CD4-positive, alpha-beta T cell (primary cell): ENCODE measurements at regions not wholly inside any gene's neighbourhood (a gene's known extent, or its start where the extent isn't known, plus 50 kb on each side); places are given as distances from the start of the nearest gene placed in this dataset.

ENCODE experiments used
- ATAC-seq: fragments of 200-7000 bp; cut with Tn5 transposase; one replicate; pipeline ENCODE4 v1.10.0; 2022; ENCODE audit warnings: mild to moderate bottlenecking; ENCODE audit not compliant: poor library complexity
- CTCF ChIA-PET: fragments of 350-600 bp; sonication (Branson Sonifier 250); formaldehyde crosslinking; loops from one replicate; lab custom pipeline; 2021; ENCODE audit warnings: antibody characterized with exemption, inconsistent platforms; lab: Charles Lee
- POLR2A ChIA-PET: fragments of 350-600 bp; sonication (Branson Sonifier 250); formaldehyde crosslinking; loops from one replicate; lab custom pipeline; 2021; ENCODE audit warnings: antibody characterized with exemption, inconsistent platforms; lab: Charles Lee
- DNase-seq, 14 experiments: peaks; one replicate each; pipeline ENCODE4 v3.0.0-alpha.2; 2013 to 2020; ENCODE audit warnings: mixed read lengths in 2 of 14
- H3K27ac ChIP-seq, 2 donors: one replicate each; pipeline versions ENCODE4 v1.5.1 to v1.7.0; 2013; ENCODE audit warnings: low read length in 2 of 2, low read depth in 1 of 2, mild to moderate bottlenecking in 1 of 2
- H3K27me3 ChIP-seq, 2 experiments: 1 replicate in 1 of 2; 2 replicates in 1 of 2; pipeline versions ENCODE4 v1.6.1 to v1.7.0; 2013; ENCODE audit warnings: low read length in 2 of 2, control low read depth in 1 of 2, mild to moderate bottlenecking in 1 of 2, moderate library complexity in 1 of 2; ENCODE audit not compliant: insufficient read depth in 2 of 2, control insufficient read depth in 1 of 2
- H3K36me3 ChIP-seq: one replicate; pipeline ENCODE4 v1.6.1; 2013; ENCODE audit warnings: low read length, control low read depth; ENCODE audit not compliant: insufficient read depth
- H3K4me1 ChIP-seq: one replicate; pipeline ENCODE4 v1.6.1; 2013; ENCODE audit warnings: low read length, control low read depth; ENCODE audit not compliant: insufficient read depth
- H3K4me3 ChIP-seq: one replicate; pipeline ENCODE4 v1.5.1; 2013; ENCODE audit warnings: mild to moderate bottlenecking, low read length, moderate library complexity
- H3K9me3 ChIP-seq, 2 experiments: 1 replicate in 1 of 2; 2 replicates in 1 of 2; pipeline versions ENCODE4 v1.6.1 to v1.7.0; 2013; ENCODE audit warnings: low read length in 2 of 2, mild to moderate bottlenecking in 2 of 2, control low read depth in 1 of 2, moderate library complexity in 1 of 2; ENCODE audit not compliant: control insufficient read depth in 1 of 2, insufficient read depth in 1 of 2
- H3K27ac Mint-ChIP-seq: one replicate; pipeline ENCODE4 v1.8.0; 2020; ENCODE audit warnings: mixed read lengths
- H3K27me3 Mint-ChIP-seq: one replicate; pipeline ENCODE4 v1.8.0; 2021; ENCODE audit warnings: mixed read lengths
- H3K36me3 Mint-ChIP-seq: one replicate; pipeline ENCODE4 v1.8.0; 2021; ENCODE audit warnings: low read depth, mixed read lengths
- H3K4me1 Mint-ChIP-seq: one replicate; pipeline ENCODE4 v1.8.0; 2021; ENCODE audit warnings: low read depth, mixed read lengths
- H3K4me3 Mint-ChIP-seq: one replicate; pipeline ENCODE4 v1.8.0; 2020; ENCODE audit warnings: mild to moderate bottlenecking, mixed read lengths
- H3K9me3 Mint-ChIP-seq: one replicate; pipeline ENCODE4 v1.8.0; 2020; ENCODE audit warnings: mixed read lengths
- intact Hi-C, 2 experiments: fragments of 100-400 bp; cut with DNase I in 1 of 2; cut with micrococcal nuclease in 1 of 2; formaldehyde crosslinking; loops; one replicate each; pipeline versions ENCODE4 v1.15.1 to v1.9.0; 2023 to 2025; cut with DNase I, micrococcal nuclease
- TF ChIP-seq, protein P1 (sequence below): fragments of 200-600 bp; IDR thresholded peaks from one replicate; pipeline ENCODE4 v1.8.0; 2022; ENCODE audit warnings: antibody characterized with exemption, mild to moderate bottlenecking

- no peaks in the 10 kb centered on the region for H3K27me3 Mint-ChIP-seq
- Histone ChIP-seq H3K27ac (no peak overlapping the region), H3K27me3 (no peaks in the 10 kb centered on the region), H3K4me3 (no peak overlapping the region), H3K4me1 (no peaks in the 10 kb centered on the region), H3K9me3 (peaks cover 3 to 5% of the 10 kb centered on the region in 2 experiments), H3K36me3 (no peaks in the 10 kb centered on the region)
- H3K27ac Mint-ChIP-seq: no peak overlapping the region
- TF ChIP-seq, protein P1, sequence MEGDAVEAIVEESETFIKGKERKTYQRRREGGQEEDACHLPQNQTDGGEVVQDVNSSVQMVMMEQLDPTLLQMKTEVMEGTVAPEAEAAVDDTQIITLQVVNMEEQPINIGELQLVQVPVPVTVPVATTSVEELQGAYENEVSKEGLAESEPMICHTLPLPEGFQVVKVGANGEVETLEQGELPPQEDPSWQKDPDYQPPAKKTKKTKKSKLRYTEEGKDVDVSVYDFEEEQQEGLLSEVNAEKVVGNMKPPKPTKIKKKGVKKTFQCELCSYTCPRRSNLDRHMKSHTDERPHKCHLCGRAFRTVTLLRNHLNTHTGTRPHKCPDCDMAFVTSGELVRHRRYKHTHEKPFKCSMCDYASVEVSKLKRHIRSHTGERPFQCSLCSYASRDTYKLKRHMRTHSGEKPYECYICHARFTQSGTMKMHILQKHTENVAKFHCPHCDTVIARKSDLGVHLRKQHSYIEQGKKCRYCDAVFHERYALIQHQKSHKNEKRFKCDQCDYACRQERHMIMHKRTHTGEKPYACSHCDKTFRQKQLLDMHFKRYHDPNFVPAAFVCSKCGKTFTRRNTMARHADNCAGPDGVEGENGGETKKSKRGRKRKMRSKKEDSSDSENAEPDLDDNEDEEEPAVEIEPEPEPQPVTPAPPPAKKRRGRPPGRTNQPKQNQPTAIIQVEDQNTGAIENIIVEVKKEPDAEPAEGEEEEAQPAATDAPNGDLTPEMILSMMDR: no peak
- ATAC-seq: no peak
- no peaks in the 10 kb centered on the region for H3K4me1 Mint-ChIP-seq
- DNase-seq: no peak
- POLR2A ChIA-PET: no interaction called here
- CTCF ChIA-PET: no interaction called here
- no peaks in the 10 kb centered on the region for H3K36me3 Mint-ChIP-seq
- H3K4me3 Mint-ChIP-seq: no peak overlapping the region
- intact Hi-C loops: no loop called here
- H3K9me3 Mint-ChIP-seq: peaks cover 2% of the 10 kb centered on the region
Observed at GRCh38 chr3:134094491-134094890, 64.8 kb upstream of the SLCO2A1 start.

DNA sequence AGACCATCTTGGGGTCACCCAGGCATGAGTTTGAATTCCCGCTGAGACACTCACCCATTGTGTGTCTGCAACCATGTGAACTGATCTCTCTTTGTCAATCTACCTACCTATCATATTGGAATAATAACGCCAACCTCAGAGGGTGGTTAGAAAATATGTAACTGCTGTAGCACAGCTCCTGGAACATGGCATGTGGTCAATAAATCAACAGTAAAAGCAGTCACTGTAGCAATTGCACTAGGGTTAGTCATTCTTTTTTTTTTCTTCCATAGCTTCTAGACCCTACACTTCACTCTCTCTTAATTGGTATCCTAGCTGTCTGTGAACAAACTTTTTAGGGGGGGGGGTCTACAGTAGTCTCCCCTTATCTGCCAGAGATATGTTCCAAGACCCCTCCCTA, 64.2 kb upstream of the SLCO2A1 start:
- intact Hi-C loops: no loop called here
- no peak overlapping the region for H3K4me3 Mint-ChIP-seq
- ATAC-seq (no peak), DNase-seq (no peak)
- Histone ChIP-seq H3K9me3 (peaks cover 3 to 5% of the 10 kb centered on the region in 2 experiments), H3K4me1 (no peaks in the 10 kb centered on the region), H3K27ac (no peak overlapping the region), H3K4me3 (no peak overlapping the region), H3K27me3 (no peaks in the 10 kb centered on the region), H3K36me3 (no peaks in the 10 kb centered on the region)
- TF ChIP-seq, protein P1: no peak
- no peaks in the 10 kb centered on the region for H3K4me1 Mint-ChIP-seq
- H3K27me3 Mint-ChIP-seq: no peaks in the 10 kb centered on the region
- H3K9me3 Mint-ChIP-seq: peaks cover 6% of the 10 kb centered on the region
- no peak overlapping the region for H3K27ac Mint-ChIP-seq
- ChIA-PET CTCF (no interaction called here), POLR2A (no interaction called here)
- no peaks in the 10 kb centered on the region for H3K36me3 Mint-ChIP-seq

- Mint-ChIP-seq H3K4me3 (no peak overlapping the region), H3K27ac (no peak overlapping the region), H3K4me1 (no peaks in the 10 kb centered on the region), H3K9me3 (peaks cover 8% of the 10 kb centered on the region), H3K27me3 (no peaks in the 10 kb centered on the region), H3K36me3 (no peaks in the 10 kb centered on the region)
- Histone ChIP-seq H3K27me3 (no peaks in the 10 kb centered on the region), H3K27ac (no peak overlapping the region), H3K4me3 (no peak overlapping the region), H3K36me3 (no peaks in the 10 kb centered on the region), H3K4me1 (no peaks in the 10 kb centered on the region), H3K9me3 (peaks cover 3 to 11% of the 10 kb centered on the region in 2 experiments)
- TF ChIP-seq, protein P1: no peak
- POLR2A ChIA-PET: no interaction called here
- CTCF ChIA-PET: interaction anchor here (0.6 kb wide), 1 partner anchor 10 kb away, joined by 4 read pairs; no protein-coding TSS in a partner anchor
- DNase-seq (no peak), ATAC-seq (no peak)
- intact Hi-C loops: no loop called here
Observed at GRCh38 chr3:134092208-134092701, 62.5 kb upstream of the SLCO2A1 start.
